ENCODE measurements at regions not wholly inside any gene's neighbourhood (a gene's known extent, or its start where the extent isn't known, plus 50 kb on each side); places are given as distances from the start of the nearest gene placed in this dataset.

DNA sequence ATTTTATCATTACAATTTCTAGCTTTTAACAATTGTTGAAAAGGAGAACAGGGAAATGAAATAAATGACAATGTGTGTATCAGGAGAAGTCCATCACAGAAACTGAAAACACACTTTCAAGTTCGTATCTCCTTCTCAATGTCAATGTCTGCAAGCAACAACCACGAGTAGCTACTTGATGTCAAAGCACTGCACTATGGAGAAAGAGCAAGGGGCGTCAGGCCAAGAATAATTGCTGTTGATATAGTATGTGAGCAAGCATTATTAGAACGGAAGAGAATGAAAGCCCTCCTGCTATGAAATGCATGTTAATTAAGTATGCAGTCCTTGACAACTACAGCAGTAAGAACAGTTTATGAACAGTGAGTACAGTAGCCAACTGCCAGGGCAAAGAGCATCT, 1250.1 kb downstream of the ZPLD1 start:
- peak; percentile 41 for DNase-seq

DNA sequence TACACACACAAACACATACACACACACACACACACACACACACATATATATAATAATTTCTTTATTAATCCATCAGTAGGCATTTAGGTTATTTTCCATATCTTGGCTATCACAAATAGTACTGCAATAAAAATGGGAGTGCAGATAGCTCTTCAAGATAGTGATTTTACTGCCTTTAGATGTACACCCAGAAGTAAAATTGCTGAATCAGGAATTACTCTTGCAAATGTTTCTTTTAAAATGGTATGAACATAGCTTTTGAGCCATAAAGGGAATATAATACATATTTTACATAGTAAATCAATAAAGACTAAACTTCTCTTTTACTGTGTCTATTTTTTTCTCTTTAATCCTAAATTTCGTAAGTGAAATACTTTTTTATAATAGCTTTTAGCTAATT, 1251.1 kb downstream of the ZPLD1 start:
- DNase-seq = no peak

- no peak for DNase-seq
Observed at GRCh38 chr3:103690536-103690935, 1255.7 kb downstream of the ZPLD1 start.

GRCh38 chr3:103693831-103694230, 1259.0 kb downstream of the ZPLD1 start:
- DNase-seq = no peak

DNA sequence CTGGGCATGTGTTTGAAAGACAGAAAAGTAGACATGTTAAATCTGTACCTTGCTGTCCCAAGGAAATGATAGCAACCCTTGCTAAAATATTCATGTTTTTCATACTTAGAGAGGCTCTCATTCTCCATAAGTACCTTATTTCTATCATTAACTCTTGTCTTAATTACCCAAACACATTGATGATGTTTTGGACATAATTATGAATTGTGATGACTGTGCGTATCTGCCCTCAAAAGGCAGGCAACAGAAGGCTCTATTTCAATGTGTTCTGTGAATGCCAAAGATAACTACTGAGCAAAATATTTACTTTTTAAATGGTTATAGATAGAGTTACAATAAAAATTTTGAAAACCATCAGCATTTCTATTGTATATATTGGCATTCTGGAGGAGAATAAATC, 1263.8 kb downstream of the ZPLD1 start:
- DNase-seq = no peak

- no peak for DNase-seq
Observed at GRCh38 chr3:103699228-103699627, 1264.4 kb downstream of the ZPLD1 start.

DNA sequence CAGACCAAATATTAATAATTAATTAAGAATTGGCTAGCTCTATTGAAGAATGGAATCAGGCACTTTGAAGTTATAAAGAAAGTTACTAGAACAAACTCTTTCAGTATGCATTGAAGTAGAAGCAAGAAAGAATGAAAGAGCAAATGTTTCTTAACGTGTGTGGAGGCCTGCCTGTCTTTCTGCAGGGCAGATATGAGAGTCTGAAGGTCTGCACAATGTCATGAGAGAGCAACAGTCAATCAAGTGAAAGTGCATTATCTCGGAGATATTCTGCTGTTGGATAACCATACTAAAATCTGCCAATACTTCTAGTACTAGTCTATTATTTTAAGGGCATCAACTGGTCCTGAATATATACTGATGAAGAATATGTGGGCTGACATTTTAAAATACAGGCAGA, 1270.8 kb downstream of the ZPLD1 start:
- no peak for DNase-seq

DNA sequence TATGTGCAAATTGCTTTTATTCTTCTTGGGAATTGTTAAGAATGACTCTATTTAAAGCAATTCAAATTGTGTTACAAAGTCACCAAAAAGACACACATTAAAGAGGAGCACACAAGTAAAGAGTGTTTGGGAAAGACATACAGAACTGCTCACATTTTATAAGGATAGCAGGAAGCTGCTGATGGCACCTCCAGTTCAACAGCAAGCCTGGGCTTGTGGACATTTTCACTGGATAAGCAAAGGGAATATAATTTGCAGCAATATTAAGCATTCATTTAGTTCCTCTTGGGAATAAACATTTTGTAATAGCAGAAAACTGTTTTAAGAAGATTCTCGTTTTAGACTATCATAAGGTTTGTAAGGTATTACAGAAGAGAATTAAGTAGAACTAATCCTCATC, 1271.9 kb downstream of the ZPLD1 start:
- DNase-seq = no peak

DNA sequence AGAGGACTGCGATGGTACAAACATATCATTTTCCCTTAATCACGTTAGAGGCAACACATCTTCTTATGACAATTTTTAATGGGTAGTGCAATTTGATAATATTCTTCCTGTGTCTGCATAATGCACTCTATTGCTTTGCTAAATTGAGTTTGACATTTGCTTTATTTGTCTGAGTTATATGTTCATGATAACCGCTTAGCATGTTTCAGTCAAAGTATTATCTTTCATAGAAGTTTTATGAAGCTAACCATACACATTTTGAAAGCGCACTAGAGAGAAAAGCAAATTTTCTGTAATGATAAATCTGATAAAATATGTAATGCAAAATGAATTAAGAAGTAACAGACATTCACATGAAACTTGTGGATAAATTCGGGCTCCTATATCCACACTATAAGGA, 1276.9 kb downstream of the ZPLD1 start:
- no peak for DNase-seq

DNA sequence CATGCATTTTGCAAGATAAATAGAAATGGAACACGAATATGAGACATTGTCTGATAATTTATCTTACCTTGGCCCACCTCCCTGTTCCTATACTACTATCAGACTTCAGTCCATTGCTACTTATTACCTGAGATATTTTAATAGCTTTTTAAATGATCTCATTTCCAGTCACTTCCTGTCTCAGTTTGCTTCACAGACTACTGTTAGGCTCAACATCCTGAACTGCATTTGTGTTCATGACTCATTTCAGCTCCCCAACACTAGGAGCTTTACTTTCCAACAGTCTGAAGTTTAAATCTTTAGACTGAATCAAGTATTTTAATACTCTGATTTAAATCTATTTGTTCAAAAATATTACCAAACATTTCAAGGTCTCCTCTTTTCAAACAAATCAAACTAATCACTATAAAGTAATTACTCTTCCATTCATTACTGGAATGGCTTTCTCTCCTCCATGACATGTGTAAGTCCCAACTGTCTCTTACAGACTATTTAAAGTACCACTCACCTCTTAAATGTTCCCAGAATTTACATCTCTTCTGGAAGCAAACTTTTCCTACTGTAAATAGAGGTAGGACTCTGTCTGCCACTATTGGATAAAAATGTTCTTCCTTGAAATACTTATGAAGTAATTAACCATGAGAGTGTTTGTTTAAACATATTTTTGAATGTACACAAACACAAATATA, 1277.6 kb downstream of the ZPLD1 start:
- DNase-seq = no peak

DNA sequence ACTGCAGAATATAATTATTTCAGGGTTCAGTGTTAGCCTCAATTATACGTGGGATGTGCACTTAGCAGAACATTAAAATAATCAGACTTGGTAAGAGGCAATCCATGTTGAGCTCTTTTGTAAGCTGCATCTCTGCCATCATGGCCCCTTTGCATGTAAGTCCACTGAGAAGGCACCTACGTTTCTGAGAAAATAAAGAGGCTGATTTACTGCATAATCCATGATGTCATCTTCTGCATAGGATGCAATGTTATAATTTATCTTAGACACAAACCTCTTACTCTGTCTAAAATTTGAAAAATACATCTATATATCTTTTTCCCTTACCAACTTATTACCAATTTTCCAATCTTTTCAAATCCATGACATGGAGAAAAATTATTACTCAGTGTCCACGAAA, 1294.7 kb downstream of the ZPLD1 start:
- no peak for DNase-seq

DNA sequence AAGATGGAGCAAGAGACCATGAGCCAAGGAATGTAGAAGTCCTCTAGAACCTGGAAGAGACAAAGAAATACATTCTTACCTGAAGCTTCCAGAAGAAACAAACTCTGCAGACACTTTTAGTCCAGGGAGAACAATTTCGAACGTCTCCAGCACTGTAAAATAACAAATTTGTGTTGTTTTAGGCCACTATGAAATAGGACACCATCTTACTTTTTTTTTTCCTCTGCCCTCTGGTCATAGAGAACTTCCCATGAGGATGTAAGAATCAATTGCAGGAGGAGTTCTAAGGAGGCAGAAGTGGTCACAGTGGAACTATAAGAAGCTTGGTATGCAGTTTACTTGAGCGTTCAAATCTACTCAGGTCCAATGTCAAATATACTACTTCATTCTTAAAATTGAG, 1295.9 kb downstream of the ZPLD1 start:
- no peak for DNase-seq

GRCh38 chr3:103752986-103753385, 1318.2 kb downstream of the ZPLD1 start:
- DNase-seq = no peak

DNA sequence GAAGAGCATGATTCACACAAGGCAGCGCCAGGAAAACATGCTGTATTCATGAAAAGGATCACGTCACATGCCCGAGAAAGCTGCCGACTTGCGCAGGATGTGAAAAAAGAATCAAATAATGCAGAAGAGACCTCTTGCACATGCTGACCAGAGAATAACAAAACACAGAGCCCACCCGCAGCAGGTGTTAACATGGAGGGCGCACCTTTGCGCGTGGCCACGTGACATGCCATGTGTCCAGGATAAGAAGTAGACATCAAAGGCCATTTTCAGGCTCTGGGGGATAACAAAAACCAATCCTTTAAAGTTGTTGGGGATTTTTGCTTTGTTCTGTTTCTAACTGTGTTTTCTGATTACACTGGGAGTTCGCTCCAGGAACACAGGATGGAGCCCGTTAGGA, 1332.8 kb downstream of the ZPLD1 start:
- DNase-seq = no peak

DNA sequence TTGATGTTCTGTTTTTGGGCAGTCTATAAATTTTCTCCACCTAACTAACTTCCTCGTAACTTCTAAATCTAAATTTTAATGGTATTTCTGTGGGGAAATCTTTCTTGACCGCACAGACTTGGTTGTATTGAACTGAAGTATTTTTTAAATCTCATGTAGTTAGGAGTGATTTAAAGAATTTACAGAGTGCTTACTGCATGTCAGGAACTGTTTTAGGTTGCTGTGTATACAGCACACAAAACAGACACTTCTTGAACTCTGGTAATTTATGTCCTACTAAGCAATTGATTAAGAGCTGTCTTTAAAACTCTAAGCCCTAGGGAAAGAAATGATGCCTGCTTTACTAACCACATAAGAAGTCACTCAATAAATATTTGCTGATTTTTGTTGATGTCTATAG, 1350.2 kb downstream of the ZPLD1 start:
- no peak for DNase-seq

GRCh38 chr3:103785537-103785936, 1350.7 kb downstream of the ZPLD1 start:
- DNase-seq = no peak

- no peak for DNase-seq
Observed at GRCh38 chr3:103786296-103786695, 1351.5 kb downstream of the ZPLD1 start.

DNA sequence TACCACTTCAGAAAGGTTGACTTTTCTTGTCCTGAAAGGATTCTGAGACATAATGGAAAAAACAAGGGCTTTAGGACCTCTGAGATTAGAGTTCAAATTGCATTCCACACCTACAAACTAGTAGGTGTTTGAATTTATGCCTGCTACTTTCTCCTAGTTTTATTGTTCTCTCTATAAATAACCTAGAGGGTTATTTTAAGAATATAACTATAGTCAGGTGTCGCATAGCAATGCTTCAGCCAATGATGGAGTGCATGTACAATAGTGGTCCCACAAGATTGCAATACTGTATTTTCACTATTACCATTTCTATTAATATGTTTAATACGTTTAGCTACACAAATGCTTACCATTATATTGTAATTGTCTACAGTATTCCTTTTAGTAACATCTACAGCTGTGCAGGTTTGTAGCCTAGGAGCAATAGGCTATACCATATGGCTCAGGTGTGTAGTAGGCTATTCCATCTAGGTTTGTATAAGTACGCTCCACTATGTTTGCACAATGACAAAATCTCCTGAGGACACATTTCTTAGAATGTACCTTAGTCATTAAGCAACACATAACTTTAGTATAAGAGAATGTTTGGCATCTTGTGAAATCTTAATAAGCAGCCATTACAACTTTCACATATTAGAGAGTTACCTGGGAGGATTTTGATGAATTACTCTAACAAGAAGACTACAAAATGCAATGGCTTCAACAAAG, 1352.5 kb downstream of the ZPLD1 start:
- DNase-seq = no peak

DNA sequence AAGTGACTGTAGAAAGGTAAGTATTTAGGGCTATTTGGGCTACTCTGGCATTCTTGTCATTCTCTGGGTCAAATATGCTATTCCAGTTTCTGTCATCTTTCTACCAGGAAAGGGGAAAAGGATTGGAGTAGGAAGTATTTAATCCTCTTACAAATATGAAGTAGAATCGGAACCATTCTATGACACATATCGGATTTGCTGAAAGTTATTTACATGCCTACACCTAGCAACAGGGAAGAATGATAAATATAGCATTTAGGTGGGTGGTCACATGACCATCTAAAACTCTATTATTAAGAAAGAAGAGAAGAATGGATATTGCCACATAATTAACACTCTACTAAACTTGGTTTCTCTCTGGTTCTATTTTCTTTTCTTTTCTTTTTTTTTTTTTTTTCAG, 1353.1 kb downstream of the ZPLD1 start:
- DNase-seq = no peak

GRCh38 chr3:103791786-103792515, 1357.1 kb downstream of the ZPLD1 start:
- no peak for DNase-seq

DNA sequence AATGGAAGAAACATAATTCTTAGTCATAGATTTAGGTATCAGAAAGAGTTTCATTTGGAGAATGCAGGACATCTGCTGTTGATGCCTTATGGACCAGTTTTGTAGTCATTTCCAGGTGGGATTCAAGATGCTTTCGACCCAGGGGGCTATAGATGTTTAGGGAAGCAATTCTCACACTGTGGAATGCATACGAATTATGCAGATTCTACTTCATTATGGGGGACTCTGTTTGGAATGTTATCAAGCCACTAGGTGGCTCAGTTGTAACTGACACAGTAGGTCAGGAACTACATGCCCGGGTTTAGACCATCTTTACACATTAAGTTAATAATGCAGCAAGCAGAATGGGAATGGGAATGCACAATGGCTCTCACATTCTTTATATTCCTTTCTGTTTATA, 1359.8 kb downstream of the ZPLD1 start:
- no peak for DNase-seq

DNA sequence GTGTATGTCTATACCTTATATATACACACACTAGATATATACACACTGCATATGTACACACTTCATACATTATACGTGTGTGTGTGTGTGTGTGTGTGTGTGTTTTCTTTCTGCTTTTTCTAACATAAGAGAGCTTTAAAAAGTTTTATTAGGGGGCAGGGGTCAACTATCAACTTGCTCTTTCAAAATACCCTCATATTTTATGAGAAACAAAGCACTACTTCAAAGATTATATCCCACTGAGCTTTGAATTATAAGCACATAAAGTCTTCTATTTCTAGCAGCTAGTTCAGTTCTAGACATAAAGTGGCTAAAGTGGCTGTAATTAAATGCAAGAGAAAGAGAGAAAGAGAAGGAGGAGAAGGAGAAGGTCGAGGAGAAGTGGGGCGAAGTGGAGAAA, 1361.3 kb downstream of the ZPLD1 start:
- no peak for DNase-seq

DNA sequence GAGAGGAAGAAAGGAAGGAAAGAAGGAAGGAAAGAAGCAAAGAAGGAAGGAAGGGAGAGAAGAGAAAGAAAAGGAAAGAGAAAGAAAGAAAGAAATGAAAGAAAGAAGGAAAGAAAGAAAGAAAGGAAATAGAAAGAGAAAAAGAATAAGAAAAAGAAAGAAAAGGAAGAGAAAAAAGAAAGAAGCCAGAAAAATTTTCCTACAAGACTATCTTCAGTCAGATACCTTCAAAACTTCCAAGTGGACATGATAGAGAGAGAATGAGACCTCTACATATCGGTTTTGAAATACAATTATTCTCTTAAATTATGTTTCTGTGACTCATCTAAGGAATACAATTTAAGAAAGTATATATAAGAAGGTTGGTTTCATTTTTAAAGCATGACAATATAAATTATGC, 1369.0 kb downstream of the ZPLD1 start:
- no peak for DNase-seq

- no peak for DNase-seq
Observed at GRCh38 chr3:103810167-103810566, 1375.4 kb downstream of the ZPLD1 start.

Measured in NCI-H1436 (cell line).